Heart right ventricle (tissue), 16 donors: ENCODE measurements at regions not wholly inside any gene's neighbourhood (a gene's known extent, or its start where the extent isn't known, plus 50 kb on each side); places are given as distances from the start of the nearest gene placed in this dataset.

Source experiments
- ATAC-seq, 8 donors: fragments of 200-7000 bp; cut with Tn5 transposase; one replicate each; pipeline ENCODE4 v1.9.1; 2020; ENCODE audit warnings: mild to moderate bottlenecking in 8 of 8, moderate library complexity in 8 of 8, moderate number of reproducible peaks in 1 of 8
- DNase-seq, 2 donors: peaks; one replicate each; pipeline ENCODE4 v3.0.0-alpha.2; 2020
- H3K27ac ChIP-seq, 10 donors: fragments of 200-600 bp; sonication (generic) in 2 of 10; one replicate each; pipeline versions ENCODE4 v1.5.0 to v1.8.0; 2020 to 2022; ENCODE audit warnings: mild to moderate bottlenecking in 3 of 10
- H3K27me3 ChIP-seq, 7 donors: fragments of 200-600 bp; one replicate each; pipeline ENCODE4 v1.8.0; 2021 to 2022; ENCODE audit warnings: mild to moderate bottlenecking in 2 of 7
- H3K36me3 ChIP-seq, 9 donors: fragments of 200-600 bp; sonication (generic) in 1 of 9; one replicate each; pipeline versions ENCODE4 v1.5.0 to v1.8.0; 2020 to 2022; ENCODE audit warnings: mild to moderate bottlenecking in 2 of 9
- H3K4me1 ChIP-seq, 9 donors: fragments of 200-600 bp; sonication (generic) in 1 of 9; one replicate each; pipeline versions ENCODE4 v1.5.0 to v1.8.0; 2020 to 2022; ENCODE audit warnings: mild to moderate bottlenecking in 4 of 9
- H3K4me3 ChIP-seq, 10 donors: fragments of 200-600 bp; sonication (generic) in 2 of 10; one replicate each; pipeline versions ENCODE4 v1.5.0 to v1.8.0; 2020 to 2022; ENCODE audit warnings: mild to moderate bottlenecking in 7 of 10, moderate library complexity in 2 of 10
- H3K9me3 ChIP-seq, 11 donors: fragments of 200-600 bp in 10 of 11; sonication (generic) in 2 of 11; one replicate each; pipeline versions ENCODE4 v1.5.0 to v1.8.0; 2013 to 2022; ENCODE audit warnings: mild to moderate bottlenecking in 2 of 11, control low read depth in 1 of 11, moderate library complexity in 1 of 11
- WGBS, 2 donors: extraction: QIAGEN DNeasy Blood & Tissue Kit; methylation state at CpG; one replicate each; pipeline ENCODE4 v1.1.7; 2013; ENCODE audit warnings: inconsistent platforms in 1 of 2; 5-methylcytosine and 5-hydroxymethylcytosine counted together
- intact Hi-C, 10 donors: fragments of 100-400 bp; cut with DNase I; formaldehyde crosslinking; loops; one replicate each; pipeline versions ENCODE4 v1.11.1 to v1.14.2; 2022
- TF ChIP-seq, protein P1 (sequence below), 9 donors: fragments of 200-600 bp; sonication (generic) in 2 of 9; IDR thresholded peaks; one replicate each; pipeline versions ENCODE4 v1.5.0 to v1.8.0; 2021 to 2022; ENCODE audit warnings: antibody characterized with exemption in 9 of 9, mild to moderate bottlenecking in 5 of 9, moderate library complexity in 1 of 9
- donor health status: Arrhythmogenic right ventricular cardiomyopathy.
- donor health status: ischemic (EF 13 %, LVEDD 7.1; RV severe dilation, severe dysfunction).
- donor health status: healthy with polysubstance abuse.
- donor health status: DM: no; HTN: yes; CAD: no.
- donor health status: DM: no; HTN: no; CAD: no.
- donor health status: ischemic (EF 25% LVEDD 6.9; RV normal size, moderate dysfunction).
- donor health status: ischemic (EF 25% LVEDD 5.7; RV mildly dilated, moderate dysfunction).
- donor health status: healthy.
- donor health status: DM: yes; HTN: yes; CAD: no.
- donor health status: Ischemic cardiomyopathy.
- donor health status: ischemic (EF 35%, LVEDD 5.7; RV mildly dilated, moderate dysfunction).
- donor health status: nonischemic (EF 11% LVEDD 7.7; RV severe dilation, severe dysfunction).
- donor health status: DM: yes; HTN: yes; CAD: no.
- donor health status: PGD.
- donor health status: ischemic (EF 29% LVEDD 5.4; RV normal size, mild dysfunction).
- donor health status: nonischemic (EF 23%, LVEDD 6.1; RV moderate dilation, normal function).

DNA sequence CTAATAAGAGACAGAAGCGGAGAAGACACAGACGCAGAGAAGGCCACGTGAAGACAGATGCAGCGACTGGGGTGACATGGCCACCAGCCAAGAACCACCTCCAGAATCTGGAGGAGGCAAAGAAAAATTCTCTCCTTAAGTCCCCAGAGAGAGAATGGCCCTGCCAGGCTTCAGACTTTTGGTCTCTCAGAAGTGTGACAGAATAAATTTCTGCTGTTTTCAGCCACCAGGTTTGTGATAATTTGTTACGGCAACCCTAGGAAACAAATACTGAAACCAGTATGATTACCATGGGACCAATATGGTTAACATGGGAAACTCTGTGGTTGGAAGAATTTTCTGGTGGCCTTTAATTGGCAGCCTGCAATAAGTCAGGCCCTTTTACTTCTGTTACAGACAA is 63.9 kb upstream of the DOCK9 start:
- no peak overlapping the region for H3K27ac ChIP-seq
- TF ChIP-seq, protein P1, sequence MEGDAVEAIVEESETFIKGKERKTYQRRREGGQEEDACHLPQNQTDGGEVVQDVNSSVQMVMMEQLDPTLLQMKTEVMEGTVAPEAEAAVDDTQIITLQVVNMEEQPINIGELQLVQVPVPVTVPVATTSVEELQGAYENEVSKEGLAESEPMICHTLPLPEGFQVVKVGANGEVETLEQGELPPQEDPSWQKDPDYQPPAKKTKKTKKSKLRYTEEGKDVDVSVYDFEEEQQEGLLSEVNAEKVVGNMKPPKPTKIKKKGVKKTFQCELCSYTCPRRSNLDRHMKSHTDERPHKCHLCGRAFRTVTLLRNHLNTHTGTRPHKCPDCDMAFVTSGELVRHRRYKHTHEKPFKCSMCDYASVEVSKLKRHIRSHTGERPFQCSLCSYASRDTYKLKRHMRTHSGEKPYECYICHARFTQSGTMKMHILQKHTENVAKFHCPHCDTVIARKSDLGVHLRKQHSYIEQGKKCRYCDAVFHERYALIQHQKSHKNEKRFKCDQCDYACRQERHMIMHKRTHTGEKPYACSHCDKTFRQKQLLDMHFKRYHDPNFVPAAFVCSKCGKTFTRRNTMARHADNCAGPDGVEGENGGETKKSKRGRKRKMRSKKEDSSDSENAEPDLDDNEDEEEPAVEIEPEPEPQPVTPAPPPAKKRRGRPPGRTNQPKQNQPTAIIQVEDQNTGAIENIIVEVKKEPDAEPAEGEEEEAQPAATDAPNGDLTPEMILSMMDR (IDR thresholded peaks at IDR 0.05), result no peak
- intact Hi-C loops, result no loop called here
- H3K4me3 ChIP-seq, result no peak overlapping the region
- ATAC-seq (no peak), DNase-seq (no peak)
- H3K4me1 ChIP-seq, result peaks cover 0 to 26% (median 10%) of the 10 kb centered on the region in 9 donors
- H3K27me3 ChIP-seq, result peaks cover 0 to 86% (median 0%) of the 10 kb centered on the region in 7 donors
- WGBS, 2 donors, result 88 to 94% methylated on average over 5 of the region's 5 CpGs
- H3K36me3 ChIP-seq, result no peaks in the 10 kb centered on the region
- no peaks in the 10 kb centered on the region for H3K9me3 ChIP-seq

DNA sequence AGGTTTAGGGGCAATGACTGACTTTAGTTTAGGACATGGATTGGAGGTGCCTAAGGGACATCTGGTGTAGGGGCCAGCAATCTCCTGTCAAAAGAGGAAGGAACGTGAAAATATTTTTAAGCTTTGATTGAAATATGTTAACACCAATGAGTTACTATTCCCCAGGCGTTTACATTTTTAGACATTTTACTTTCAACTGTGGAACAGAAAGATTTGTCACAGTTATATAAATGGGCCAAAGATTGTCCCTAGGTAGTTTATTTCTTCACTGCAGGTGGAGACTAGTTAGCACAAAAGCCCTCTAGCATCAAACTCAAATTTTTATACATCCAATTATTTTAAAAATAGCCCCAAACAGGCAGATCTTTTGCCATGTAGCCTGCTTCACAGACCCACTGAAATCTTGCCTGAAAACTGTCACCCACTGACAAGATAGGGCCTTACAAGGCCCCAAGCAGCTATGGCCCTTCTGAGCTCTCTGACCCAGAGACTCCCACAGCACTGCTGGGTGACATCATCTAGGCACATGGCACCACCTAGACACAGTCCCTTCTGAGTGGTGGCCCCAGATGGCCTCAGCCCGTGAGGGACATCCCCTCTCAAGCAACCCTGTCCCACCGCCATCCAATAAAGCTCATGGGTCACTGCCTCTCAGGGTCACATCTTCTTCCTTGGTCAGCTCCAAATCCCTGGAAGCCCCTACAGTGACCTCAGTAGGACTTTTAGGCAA is 64.8 kb upstream of the DOCK9 start:
- H3K4me1 ChIP-seq, result peaks cover 0 to 35% (median 16%) of the 10 kb centered on the region in 9 donors
- peak in 1 of 8 donors; percentile 16 for ATAC-seq
- WGBS, 2 donors, result 93 to 94% methylated on average over 4 of the region's 4 CpGs

GRCh38 chr13:99043831-99044231 is 66.0 kb upstream of the DOCK9 start:
- Histone ChIP-seq H3K27me3 (peaks cover 0 to 89% (median 0%) of the 10 kb centered on the region in 7 donors), H3K9me3 (no peaks in the 10 kb centered on the region), H3K36me3 (no peaks in the 10 kb centered on the region), H3K27ac (no peak overlapping the region), H3K4me3 (no peak overlapping the region), H3K4me1 (peaks cover 0 to 35% (median 16%) of the 10 kb centered on the region in 9 donors)
- 95 to 96% methylated on average over 4 of the region's 4 CpGs for WGBS, 2 donors
- TF ChIP-seq, protein P1 (IDR thresholded peaks at IDR 0.05), result no peak
- intact Hi-C loops, result no loop called here
- DNase-seq (no peak), ATAC-seq (no peak)

More for the DNA sequence above, 64.8 kb upstream of the DOCK9 start:
- no peaks in the 10 kb centered on the region for H3K36me3 ChIP-seq
- intact Hi-C loops, result no loop called here
- H3K4me3 ChIP-seq, result no peak overlapping the region
- H3K27me3 ChIP-seq, result peaks cover 0 to 88% (median 0%) of the 10 kb centered on the region in 7 donors
- TF ChIP-seq, protein P1 (IDR thresholded peaks at IDR 0.05), result no peak
- H3K27ac ChIP-seq, result no peak overlapping the region
- DNase-seq, result no peak
- H3K9me3 ChIP-seq, result no peaks in the 10 kb centered on the region

DNA sequence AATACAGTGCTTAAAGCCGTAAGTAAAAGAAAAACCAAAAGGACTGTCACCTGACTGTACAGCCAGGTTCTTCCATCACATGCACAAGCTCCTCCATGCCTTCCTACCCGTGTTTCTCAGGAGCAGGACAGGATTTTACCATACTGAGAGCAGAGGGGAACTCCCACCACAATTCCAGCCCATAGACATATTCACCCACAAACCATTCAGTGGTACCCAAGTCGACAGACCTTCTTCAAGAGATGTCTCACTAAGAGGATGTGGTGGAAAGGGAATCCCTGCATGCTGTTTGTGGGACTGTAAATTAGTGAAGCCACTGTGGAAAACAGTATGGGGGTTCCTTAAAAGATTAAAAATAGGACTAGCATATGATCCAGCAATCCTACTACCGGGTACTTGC is 66.9 kb upstream of the DOCK9 start:
- WGBS, 2 donors, result 81% methylated on average over 4 of the region's 4 CpGs
- ATAC-seq (no peak), DNase-seq (no peak)
- intact Hi-C loops, result no loop called here
- TF ChIP-seq, protein P1 (IDR thresholded peaks at IDR 0.05), result no peak
- no peak overlapping the region for H3K4me3 ChIP-seq
- peaks cover 0 to 89% (median 0%) of the 10 kb centered on the region in 7 donors for H3K27me3 ChIP-seq
- no peaks in the 10 kb centered on the region for H3K9me3 ChIP-seq
- H3K36me3 ChIP-seq, result no peaks in the 10 kb centered on the region
- H3K4me1 ChIP-seq, result peaks cover 0 to 35% (median 16%) of the 10 kb centered on the region in 9 donors
- no peak overlapping the region for H3K27ac ChIP-seq
